Endodermal cell (in vitro differentiated cells): ENCODE measurements at regions not wholly inside any gene's neighbourhood (a gene's known extent, or its start where the extent isn't known, plus 50 kb on each side); places are given as distances from the start of the nearest gene placed in this dataset.

Experiments
- DNase-seq: peaks from one replicate; pipeline ENCODE4 v3.0.0-alpha.2; 2017
- H3K27ac ChIP-seq: 2 replicates; pipeline ENCODE4 v1.5.1; 2013; ENCODE audit warnings: mild to moderate bottlenecking, low read depth, low read length, moderate library complexity
- H3K27me3 ChIP-seq: 2 replicates; pipeline ENCODE4 v1.6.1; 2013; ENCODE audit warnings: mild to moderate bottlenecking, low read length, moderate library complexity; ENCODE audit not compliant: insufficient read depth, control insufficient read depth, poor library complexity, severe bottlenecking
- H3K36me3 ChIP-seq: 2 replicates; pipeline ENCODE4 v1.7.0; 2013; ENCODE audit warnings: mild to moderate bottlenecking, low read length, moderate library complexity; ENCODE audit not compliant: control insufficient read depth, insufficient read depth
- H3K4me1 ChIP-seq: one replicate; pipeline ENCODE4 v1.7.0; 2013; ENCODE audit warnings: low read length; ENCODE audit not compliant: control insufficient read depth, insufficient read depth
- H3K4me3 ChIP-seq: 2 replicates; pipeline ENCODE4 v1.5.1; 2013; ENCODE audit warnings: mild to moderate bottlenecking, low read length, moderate library complexity
- H3K9ac ChIP-seq: 2 replicates; pipeline ENCODE4 v1.6.1; 2013; ENCODE audit warnings: mild to moderate bottlenecking, low read length, moderate library complexity; ENCODE audit not compliant: poor library complexity, severe bottlenecking; ENCODE audit errors: extremely low read depth
- H3K9me3 ChIP-seq: 2 replicates; pipeline ENCODE4 v1.6.1; 2013; ENCODE audit warnings: mild to moderate bottlenecking, low read length, moderate library complexity; ENCODE audit not compliant: control insufficient read depth
- H3K27ac Mint-ChIP-seq: 2 replicates; pipeline ENCODE4 v1.8.0; 2020; ENCODE audit warnings: mixed read lengths
- H3K27me3 Mint-ChIP-seq: 2 replicates; pipeline ENCODE4 v1.8.0; 2021; ENCODE audit warnings: mild to moderate bottlenecking, mixed read lengths; ENCODE audit not compliant: insufficient read depth
- H3K36me3 Mint-ChIP-seq: 2 replicates; pipeline ENCODE4 v1.8.0; 2020; ENCODE audit warnings: low read depth, mixed read lengths
- H3K4me1 Mint-ChIP-seq: 2 replicates; pipeline ENCODE4 v1.8.0; 2020; ENCODE audit warnings: mixed read lengths
- H3K4me3 Mint-ChIP-seq: 2 replicates; pipeline ENCODE4 v1.8.0; 2020; ENCODE audit warnings: mild to moderate bottlenecking, moderate library complexity, mixed read lengths
- H3K9me3 Mint-ChIP-seq: 2 replicates; pipeline ENCODE4 v1.8.0; 2020; ENCODE audit warnings: mild to moderate bottlenecking, mixed read lengths
- CTCF ChIP-seq: fragments of 200-600 bp; sonication (generic); conservative IDR thresholded peaks from 2 replicates; pipeline ENCODE4 v1.5.0; 2021; ENCODE audit warnings: antibody characterized with exemption, mild to moderate bottlenecking
- WGBS, 2 experiments: methylation state at CpG; one replicate each; pipeline versions ENCODE4 v1.1.5 to v1.1.7; 2013; ENCODE audit warnings: missing lambda C conversion rate in 2 of 2, mixed read lengths in 1 of 2; ENCODE audit not compliant: insufficient coverage in 1 of 2, insufficient read length in 1 of 2; 5-methylcytosine and 5-hydroxymethylcytosine counted together

GRCh38 chr18:10379522-10379921 lies 74.9 kb upstream of the APCDD1 start:
- no peak overlapping the region for H3K4me3 ChIP-seq
- DNase-seq = no peak
- no peaks in the 10 kb centered on the region for H3K27me3 ChIP-seq
- H3K9ac ChIP-seq = no peak overlapping the region
- H3K4me3 Mint-ChIP-seq = no peak overlapping the region
- no peaks in the 10 kb centered on the region for H3K36me3 Mint-ChIP-seq
- TF ChIP-seq CTCF = no peak
- H3K36me3 ChIP-seq = no peaks in the 10 kb centered on the region
- no peak overlapping the region for H3K27ac Mint-ChIP-seq
- H3K27ac ChIP-seq = no peak overlapping the region
- H3K9me3 Mint-ChIP-seq = no peaks in the 10 kb centered on the region
- 70 to 91% methylated on average over 5 of the region's 5 CpGs for WGBS, 2 experiments
- H3K4me1 ChIP-seq = no peaks in the 10 kb centered on the region
- H3K9me3 ChIP-seq = no peaks in the 10 kb centered on the region
- peaks cover 8% of the 10 kb centered on the region for H3K27me3 Mint-ChIP-seq
- peaks cover 8% of the 10 kb centered on the region for H3K4me1 Mint-ChIP-seq

GRCh38 chr18:10381516-10381915 lies 72.9 kb upstream of the APCDD1 start:
- H3K9me3 Mint-ChIP-seq = no peaks in the 10 kb centered on the region
- no peak overlapping the region for H3K4me3 ChIP-seq
- no peaks in the 10 kb centered on the region for H3K27me3 ChIP-seq
- H3K27me3 Mint-ChIP-seq = peaks cover 2% of the 10 kb centered on the region
- H3K9ac ChIP-seq = no peak overlapping the region
- 86 to 100% methylated on average over 1 of the region's 1 CpG for WGBS, 2 experiments
- no peak overlapping the region for H3K27ac Mint-ChIP-seq
- no peak overlapping the region for H3K4me3 Mint-ChIP-seq
- DNase-seq = no peak
- H3K36me3 Mint-ChIP-seq = no peaks in the 10 kb centered on the region
- H3K4me1 Mint-ChIP-seq = peaks cover 13% of the 10 kb centered on the region
- H3K27ac ChIP-seq = no peak overlapping the region
- TF ChIP-seq CTCF = no peak
- no peaks in the 10 kb centered on the region for H3K36me3 ChIP-seq
- H3K4me1 ChIP-seq = no peaks in the 10 kb centered on the region
- H3K9me3 ChIP-seq = no peaks in the 10 kb centered on the region

GRCh38 chr18:10381951-10382350 lies 72.5 kb upstream of the APCDD1 start:
- Mint-ChIP-seq H3K4me1 (peaks cover 13% of the 10 kb centered on the region), H3K27me3 (peaks cover 2% of the 10 kb centered on the region), H3K4me3 (no peak overlapping the region), H3K9me3 (no peaks in the 10 kb centered on the region), H3K36me3 (no peaks in the 10 kb centered on the region), H3K27ac (no peak overlapping the region)
- no peak for TF ChIP-seq CTCF
- no peaks in the 10 kb centered on the region for H3K9me3 ChIP-seq
- H3K4me3 ChIP-seq = no peak overlapping the region
- no peak for DNase-seq
- H3K27ac ChIP-seq = no peak overlapping the region
- H3K36me3 ChIP-seq = no peaks in the 10 kb centered on the region
- no peak overlapping the region for H3K9ac ChIP-seq
- H3K27me3 ChIP-seq = no peaks in the 10 kb centered on the region
- no peaks in the 10 kb centered on the region for H3K4me1 ChIP-seq
- WGBS, 2 experiments = 79 to 89% methylated on average over 3 to 4 of the region's 4 CpGs
